Endodermal cell (in vitro differentiated cells): ENCODE measurements at regions not wholly inside any gene's neighbourhood (a gene's known extent, or its start where the extent isn't known, plus 50 kb on each side); places are given as distances from the start of the nearest gene placed in this dataset.

Experiments used
- DNase-seq: peaks from one replicate; pipeline ENCODE4 v3.0.0-alpha.2; 2017
- H3K27ac ChIP-seq: 2 replicates; pipeline ENCODE4 v1.5.1; 2013; ENCODE audit warnings: mild to moderate bottlenecking, low read depth, low read length, moderate library complexity
- H3K27me3 ChIP-seq: 2 replicates; pipeline ENCODE4 v1.6.1; 2013; ENCODE audit warnings: mild to moderate bottlenecking, low read length, moderate library complexity; ENCODE audit not compliant: insufficient read depth, control insufficient read depth, poor library complexity, severe bottlenecking
- H3K36me3 ChIP-seq: 2 replicates; pipeline ENCODE4 v1.7.0; 2013; ENCODE audit warnings: mild to moderate bottlenecking, low read length, moderate library complexity; ENCODE audit not compliant: control insufficient read depth, insufficient read depth
- H3K4me1 ChIP-seq: one replicate; pipeline ENCODE4 v1.7.0; 2013; ENCODE audit warnings: low read length; ENCODE audit not compliant: control insufficient read depth, insufficient read depth
- H3K4me3 ChIP-seq: 2 replicates; pipeline ENCODE4 v1.5.1; 2013; ENCODE audit warnings: mild to moderate bottlenecking, low read length, moderate library complexity
- H3K9ac ChIP-seq: 2 replicates; pipeline ENCODE4 v1.6.1; 2013; ENCODE audit warnings: mild to moderate bottlenecking, low read length, moderate library complexity; ENCODE audit not compliant: poor library complexity, severe bottlenecking; ENCODE audit errors: extremely low read depth
- H3K9me3 ChIP-seq: 2 replicates; pipeline ENCODE4 v1.6.1; 2013; ENCODE audit warnings: mild to moderate bottlenecking, low read length, moderate library complexity; ENCODE audit not compliant: control insufficient read depth
- H3K27ac Mint-ChIP-seq: 2 replicates; pipeline ENCODE4 v1.8.0; 2020; ENCODE audit warnings: mixed read lengths
- H3K27me3 Mint-ChIP-seq: 2 replicates; pipeline ENCODE4 v1.8.0; 2021; ENCODE audit warnings: mild to moderate bottlenecking, mixed read lengths; ENCODE audit not compliant: insufficient read depth
- H3K36me3 Mint-ChIP-seq: 2 replicates; pipeline ENCODE4 v1.8.0; 2020; ENCODE audit warnings: low read depth, mixed read lengths
- H3K4me1 Mint-ChIP-seq: 2 replicates; pipeline ENCODE4 v1.8.0; 2020; ENCODE audit warnings: mixed read lengths
- H3K4me3 Mint-ChIP-seq: 2 replicates; pipeline ENCODE4 v1.8.0; 2020; ENCODE audit warnings: mild to moderate bottlenecking, moderate library complexity, mixed read lengths
- H3K9me3 Mint-ChIP-seq: 2 replicates; pipeline ENCODE4 v1.8.0; 2020; ENCODE audit warnings: mild to moderate bottlenecking, mixed read lengths
- CTCF ChIP-seq: fragments of 200-600 bp; sonication (generic); conservative IDR thresholded peaks from 2 replicates; pipeline ENCODE4 v1.5.0; 2021; ENCODE audit warnings: antibody characterized with exemption, mild to moderate bottlenecking
- WGBS, 2 experiments: methylation state at CpG; one replicate each; pipeline versions ENCODE4 v1.1.5 to v1.1.7; 2013; ENCODE audit warnings: missing lambda C conversion rate in 2 of 2, mixed read lengths in 1 of 2; ENCODE audit not compliant: insufficient coverage in 1 of 2, insufficient read length in 1 of 2; 5-methylcytosine and 5-hydroxymethylcytosine counted together

- H3K4me3 Mint-ChIP-seq, result no peak overlapping the region
- Histone ChIP-seq H3K36me3 (no peaks in the 10 kb centered on the region), H3K4me1 (peaks cover 15% of the 10 kb centered on the region), H3K9me3 (no peaks in the 10 kb centered on the region), H3K27ac (no peak overlapping the region), H3K4me3 (no peak overlapping the region), H3K9ac (no peak overlapping the region), H3K27me3 (no peaks in the 10 kb centered on the region)
- WGBS, 2 experiments, result 95% methylated on average over 1 of the region's 1 CpG; no CpG with 5 or more reads in 1 of the 2 experiments
- no peaks in the 10 kb centered on the region for H3K36me3 Mint-ChIP-seq
- TF ChIP-seq CTCF, result no peak
- no peak overlapping the region for H3K27ac Mint-ChIP-seq
- no peaks in the 10 kb centered on the region for H3K9me3 Mint-ChIP-seq
- no peaks in the 10 kb centered on the region for H3K27me3 Mint-ChIP-seq
- peaks cover 18% of the 10 kb centered on the region for H3K4me1 Mint-ChIP-seq
- no peak for DNase-seq
These were observed 371.6 kb upstream of the EPHA7 start for GRCh38 chr6:93790981-93791380.

GRCh38 chr6:93789532-93789931, 370.2 kb upstream of the EPHA7 start:
- no peaks in the 10 kb centered on the region for H3K36me3 ChIP-seq
- H3K4me1 ChIP-seq, result peaks cover 19% of the 10 kb centered on the region
- H3K27ac ChIP-seq, result no peak overlapping the region
- Mint-ChIP-seq H3K36me3 (no peaks in the 10 kb centered on the region), H3K27me3 (no peaks in the 10 kb centered on the region), H3K4me1 (peaks cover 29% of the 10 kb centered on the region), H3K27ac (no peak overlapping the region), H3K9me3 (no peaks in the 10 kb centered on the region), H3K4me3 (no peak overlapping the region)
- WGBS, 2 experiments, result 100% methylated on average over 1 of the region's 2 CpGs; no CpG with 5 or more reads in 1 of the 2 experiments
- no peaks in the 10 kb centered on the region for H3K9me3 ChIP-seq
- H3K9ac ChIP-seq, result no peak overlapping the region
- H3K4me3 ChIP-seq, result no peak overlapping the region
- no peak for DNase-seq
- no peaks in the 10 kb centered on the region for H3K27me3 ChIP-seq
- no peak for TF ChIP-seq CTCF

- no peaks in the 10 kb centered on the region for H3K9me3 ChIP-seq
- peaks cover 38% of the 10 kb centered on the region for H3K4me1 Mint-ChIP-seq
- H3K27ac ChIP-seq, result no peak overlapping the region
- H3K4me1 ChIP-seq, result peaks cover 19% of the 10 kb centered on the region
- no peaks in the 10 kb centered on the region for H3K36me3 Mint-ChIP-seq
- H3K9ac ChIP-seq, result no peak overlapping the region
- H3K27me3 Mint-ChIP-seq, result no peaks in the 10 kb centered on the region
- no peaks in the 10 kb centered on the region for H3K27me3 ChIP-seq
- no peaks in the 10 kb centered on the region for H3K9me3 Mint-ChIP-seq
- H3K27ac Mint-ChIP-seq, result peak overlapping the region; percentile 59
- 60 to 63% methylated on average over 1 to 2 of the region's 3 CpGs for WGBS, 2 experiments
- TF ChIP-seq CTCF, result no peak
- H3K4me3 Mint-ChIP-seq, result no peak overlapping the region
- H3K4me3 ChIP-seq, result no peak overlapping the region
- H3K36me3 ChIP-seq, result no peaks in the 10 kb centered on the region
- no peak for DNase-seq
These were observed 368.5 kb upstream of the EPHA7 start for GRCh38 chr6:93787841-93788240.
